ENCODE measurements at regions not wholly inside any gene's neighbourhood (a gene's known extent, or its start where the extent isn't known, plus 50 kb on each side); places are given as distances from the start of the nearest gene placed in this dataset.

DNA sequence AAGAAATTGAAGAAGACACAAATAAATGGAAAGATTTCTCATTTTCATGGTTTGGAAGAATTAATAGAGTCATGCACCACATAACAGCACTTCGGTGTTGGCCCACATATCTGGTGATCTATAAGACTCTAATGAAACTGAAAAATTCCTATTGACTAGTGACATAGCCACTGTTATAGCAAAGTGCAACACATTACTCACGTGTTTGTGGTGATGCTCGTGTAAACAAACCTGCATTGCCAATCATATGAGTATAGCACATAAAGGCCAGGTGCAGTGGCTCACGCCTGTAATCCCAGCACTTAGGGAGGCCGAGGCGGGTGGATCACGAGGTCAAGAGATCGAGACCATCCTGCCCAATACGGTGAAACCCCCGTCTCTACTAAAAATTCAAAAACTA is 84.4 kb upstream of the STMND1 start:
- Histone ChIP-seq H3K9ac (ENCODE audit: insufficient read depth in 1 of 2, low read depth in 2 of 2, low read length in 2 of 2) (no peak overlapping the region), H3K27ac (ENCODE audit: extremely low read depth, low read depth, low read length) (no peak overlapping the region), H3K79me2 (ENCODE audit: control insufficient read depth, insufficient read depth, low read length) (no peaks in the 10 kb centered on the region), H3K27me3 (ENCODE audit: control insufficient read depth in 2 of 2, insufficient read depth in 2 of 2, low read length in 2 of 2) (peaks cover 2 to 31% of the 10 kb centered on the region in 2 experiments; a peak in 3 of 5 replicates), H2AFZ (ENCODE audit: low read depth, low read length) (no peak overlapping the region), H3K4me2 (ENCODE audit: insufficient read depth, low read length) (no peak overlapping the region), H3K9me1 (ENCODE audit: control insufficient read depth, insufficient read depth, low read length) (no peaks in the 10 kb centered on the region), H4K20me1 (replicated peaks; ENCODE audit: control insufficient read depth, insufficient read depth, low read length) (no peaks in the 10 kb centered on the region), H3K4me1 (replicated peaks in 1 of 2; ENCODE audit: control insufficient read depth in 2 of 2, insufficient read depth in 2 of 2, low read length in 2 of 2) (peaks cover 0 to 6% of the 10 kb centered on the region in 2 experiments; a peak in 1 of 5 replicates), H3K4me3 (no peak overlapping the region), H3K9me3 (replicated peaks; ENCODE audit: control insufficient read depth, insufficient read depth, low read depth, low read length) (0 out of 2 replicates have a peak, but pooled peaks cover 2% of the 10 kb centered on the region), H3K36me3 (ENCODE audit: control insufficient read depth, insufficient read depth, low read length) (no peaks in the 10 kb centered on the region)
- ChIA-PET CTCF (ENCODE audit: low intra/inter-chr PET ratio) (no interaction called here), POLR2A (no interaction called here)
- BruUV-seq (replicated peaks): no TSS peak
- no peak for ATAC-seq
- in situ Hi-C loops (cut with MboI) (no loop called here), intact Hi-C loops (cut with micrococcal nuclease) (no loop called here)
- no peak for FAIRE-seq
- TF ChIP-seq ZBED1 (IDR thresholded peaks at IDR 0.05) (no peak), ZNF282 (CRISPR knock-in tag; IDR thresholded peaks at IDR 0.05) (no peak)
- TF ChIP-seq, protein P1, sequence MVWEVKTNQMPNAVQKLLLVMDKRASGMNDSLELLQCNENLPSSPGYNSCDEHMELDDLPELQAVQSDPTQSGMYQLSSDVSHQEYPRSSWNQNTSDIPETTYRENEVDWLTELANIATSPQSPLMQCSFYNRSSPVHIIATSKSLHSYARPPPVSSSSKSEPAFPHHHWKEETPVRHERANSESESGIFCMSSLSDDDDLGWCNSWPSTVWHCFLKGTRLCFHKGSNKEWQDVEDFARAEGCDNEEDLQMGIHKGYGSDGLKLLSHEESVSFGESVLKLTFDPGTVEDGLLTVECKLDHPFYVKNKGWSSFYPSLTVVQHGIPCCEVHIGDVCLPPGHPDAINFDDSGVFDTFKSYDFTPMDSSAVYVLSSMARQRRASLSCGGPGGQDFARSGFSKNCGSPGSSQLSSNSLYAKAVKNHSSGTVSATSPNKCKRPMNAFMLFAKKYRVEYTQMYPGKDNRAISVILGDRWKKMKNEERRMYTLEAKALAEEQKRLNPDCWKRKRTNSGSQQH (CRISPR knock-in tag; IDR thresholded peaks at IDR 0.05): no peak
- TF ChIP-seq, protein P2, sequence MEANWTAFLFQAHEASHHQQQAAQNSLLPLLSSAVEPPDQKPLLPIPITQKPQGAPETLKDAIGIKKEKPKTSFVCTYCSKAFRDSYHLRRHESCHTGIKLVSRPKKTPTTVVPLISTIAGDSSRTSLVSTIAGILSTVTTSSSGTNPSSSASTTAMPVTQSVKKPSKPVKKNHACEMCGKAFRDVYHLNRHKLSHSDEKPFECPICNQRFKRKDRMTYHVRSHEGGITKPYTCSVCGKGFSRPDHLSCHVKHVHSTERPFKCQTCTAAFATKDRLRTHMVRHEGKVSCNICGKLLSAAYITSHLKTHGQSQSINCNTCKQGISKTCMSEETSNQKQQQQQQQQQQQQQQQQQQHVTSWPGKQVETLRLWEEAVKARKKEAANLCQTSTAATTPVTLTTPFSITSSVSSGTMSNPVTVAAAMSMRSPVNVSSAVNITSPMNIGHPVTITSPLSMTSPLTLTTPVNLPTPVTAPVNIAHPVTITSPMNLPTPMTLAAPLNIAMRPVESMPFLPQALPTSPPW (CRISPR knock-in tag; IDR thresholded peaks at IDR 0.05): no peak
- DNase-seq (ENCODE audit: extremely low read depth in 1 of 4, low spot score in 3 of 4): no peak
- WGBS (ENCODE audit: insufficient coverage, low coverage, missing lambda C conversion rate): 1% methylated on average over 10 of the region's 10 CpGs

Data from K562 (cell line).